Sigmoid colon (tissue), 4 donors: ENCODE measurements at regions not wholly inside any gene's neighbourhood (a gene's known extent, or its start where the extent isn't known, plus 50 kb on each side); places are given as distances from the start of the nearest gene placed in this dataset.

Experiments
- EP300 ChIP-seq, 4 donors: sonication (generic); formaldehyde crosslinking; IDR thresholded peaks; one replicate each; pipeline ENCODE4 v1.6.1; 2017; ENCODE audit warnings: antibody characterized with exemption in 4 of 4
- POLR2A ChIP-seq, 2 donors: fragments of 450-650 bp; IDR thresholded peaks; one replicate each; pipeline ENCODE4 v1.6.1; 2016; ENCODE audit warnings: antibody characterized with exemption in 2 of 2, mild to moderate bottlenecking in 2 of 2, moderate library complexity in 2 of 2
- POLR2AphosphoS5 ChIP-seq, 4 donors: sonication (generic); formaldehyde crosslinking; IDR thresholded peaks; one replicate each; pipeline ENCODE4 v1.6.1; 2017; ENCODE audit warnings: antibody characterized with exemption in 4 of 4
- TF ChIP-seq, protein P1 (sequence below), 4 experiments: fragments of 450-650 bp in 3 of 4; fragments of 200-600 bp in 1 of 4; IDR thresholded peaks; one replicate each; pipeline ENCODE4 v1.5.1; 2016 to 2019; ENCODE audit warnings: antibody characterized with exemption in 4 of 4, mild to moderate bottlenecking in 3 of 4, moderate library complexity in 2 of 4

DNA sequence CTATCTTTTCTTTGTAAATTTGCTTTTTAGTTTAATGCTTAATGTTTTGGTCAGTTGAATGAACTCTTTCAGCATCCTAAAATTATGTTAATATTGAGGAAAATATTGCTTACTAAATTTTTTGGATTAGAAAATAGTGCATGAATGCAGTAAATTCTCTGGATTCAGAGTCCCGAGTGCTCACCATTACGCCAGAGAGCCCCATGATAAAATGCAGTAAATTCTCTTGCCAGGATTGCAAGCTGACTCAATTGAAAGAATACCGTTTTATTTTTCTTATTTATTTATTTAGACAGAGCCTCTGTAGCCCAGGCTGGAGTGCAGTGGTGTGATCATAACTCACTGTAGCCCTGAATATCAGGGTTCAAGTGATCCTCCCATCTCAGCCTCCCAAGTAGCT, 60.9 kb upstream of the ENPEP start:
- TF ChIP-seq, protein P1, sequence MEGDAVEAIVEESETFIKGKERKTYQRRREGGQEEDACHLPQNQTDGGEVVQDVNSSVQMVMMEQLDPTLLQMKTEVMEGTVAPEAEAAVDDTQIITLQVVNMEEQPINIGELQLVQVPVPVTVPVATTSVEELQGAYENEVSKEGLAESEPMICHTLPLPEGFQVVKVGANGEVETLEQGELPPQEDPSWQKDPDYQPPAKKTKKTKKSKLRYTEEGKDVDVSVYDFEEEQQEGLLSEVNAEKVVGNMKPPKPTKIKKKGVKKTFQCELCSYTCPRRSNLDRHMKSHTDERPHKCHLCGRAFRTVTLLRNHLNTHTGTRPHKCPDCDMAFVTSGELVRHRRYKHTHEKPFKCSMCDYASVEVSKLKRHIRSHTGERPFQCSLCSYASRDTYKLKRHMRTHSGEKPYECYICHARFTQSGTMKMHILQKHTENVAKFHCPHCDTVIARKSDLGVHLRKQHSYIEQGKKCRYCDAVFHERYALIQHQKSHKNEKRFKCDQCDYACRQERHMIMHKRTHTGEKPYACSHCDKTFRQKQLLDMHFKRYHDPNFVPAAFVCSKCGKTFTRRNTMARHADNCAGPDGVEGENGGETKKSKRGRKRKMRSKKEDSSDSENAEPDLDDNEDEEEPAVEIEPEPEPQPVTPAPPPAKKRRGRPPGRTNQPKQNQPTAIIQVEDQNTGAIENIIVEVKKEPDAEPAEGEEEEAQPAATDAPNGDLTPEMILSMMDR (IDR thresholded peaks at IDR 0.05), result no peak
- TF ChIP-seq POLR2AphosphoS5 (IDR thresholded peaks at IDR 0.05) (no peak), POLR2A (IDR thresholded peaks at IDR 0.05) (no peak), EP300 (IDR thresholded peaks at IDR 0.05) (no peak)
